ENCODE measurements at regions not wholly inside any gene's neighbourhood (a gene's known extent, or its start where the extent isn't known, plus 50 kb on each side); places are given as distances from the start of the nearest gene placed in this dataset.
"Not testable (repeated sequence)": the region's sequence is repeated elsewhere in the genome, so short reads cannot be mapped to it uniquely, and the experiment has no call there.

DNA sequence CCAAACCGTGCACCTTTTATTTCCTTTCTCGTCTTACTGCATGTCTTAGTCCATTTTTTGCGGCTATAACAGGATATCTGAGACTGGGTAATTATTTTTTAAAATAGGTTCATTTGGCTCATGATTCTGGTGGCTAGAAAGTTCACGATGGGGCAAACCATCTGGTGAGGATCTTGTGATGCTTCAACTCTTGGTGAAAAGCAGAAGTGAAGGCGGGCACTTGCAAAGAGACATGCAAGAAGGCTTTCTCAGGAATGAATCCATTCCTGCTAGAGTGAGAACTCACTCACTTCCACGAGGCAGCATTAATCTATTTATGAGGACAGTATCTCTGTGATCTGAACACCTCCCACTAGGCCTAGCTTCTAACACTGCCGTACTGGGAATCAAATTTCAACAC is 327.1 kb upstream of the RBMS1 start:
- DNase-seq, result no peak

GRCh38 chr2:160822006-160822405 is 328.4 kb upstream of the RBMS1 start:
- DNase-seq, result no peak

DNA sequence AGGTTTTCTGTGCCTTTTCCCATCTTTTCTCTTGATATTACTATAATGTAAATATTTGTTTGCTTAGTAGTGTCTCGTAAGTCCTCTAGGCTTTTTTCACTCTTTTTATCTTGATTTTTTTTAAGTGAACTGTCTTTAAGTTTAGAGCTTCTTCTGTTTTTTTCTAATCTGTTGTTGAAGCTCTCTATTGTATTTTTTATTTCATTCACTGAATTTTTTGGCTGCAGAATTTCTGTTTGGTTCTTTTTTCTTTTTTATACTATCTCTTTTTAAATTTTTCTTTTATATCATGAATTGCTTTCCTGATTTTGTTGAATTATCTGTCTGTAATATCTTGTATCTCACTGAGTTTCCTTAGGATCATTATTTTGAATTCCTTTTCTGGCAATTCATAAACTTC is 331.8 kb upstream of the RBMS1 start:
- DNase-seq, result no peak

DNA sequence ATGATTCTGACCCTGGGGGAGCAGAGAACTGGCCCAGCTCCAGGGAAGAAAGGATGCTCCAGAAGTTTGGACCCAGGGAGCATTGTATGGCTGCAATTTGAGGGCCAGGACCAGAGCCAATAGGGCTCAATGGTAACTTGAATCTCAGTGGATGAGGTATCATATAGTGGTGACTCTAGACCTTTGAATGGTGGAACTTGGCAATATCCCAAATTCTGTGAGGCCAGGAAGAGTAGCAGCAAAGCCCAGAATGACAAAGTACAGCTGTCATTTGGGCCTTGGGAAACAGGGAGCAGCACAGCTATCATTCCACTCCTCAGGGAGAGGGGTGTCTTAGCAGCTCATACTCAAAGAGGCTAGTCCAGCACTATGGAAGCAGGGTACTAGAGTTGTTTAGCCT is 332.9 kb upstream of the RBMS1 start:
- DNase-seq, result no peak

DNA sequence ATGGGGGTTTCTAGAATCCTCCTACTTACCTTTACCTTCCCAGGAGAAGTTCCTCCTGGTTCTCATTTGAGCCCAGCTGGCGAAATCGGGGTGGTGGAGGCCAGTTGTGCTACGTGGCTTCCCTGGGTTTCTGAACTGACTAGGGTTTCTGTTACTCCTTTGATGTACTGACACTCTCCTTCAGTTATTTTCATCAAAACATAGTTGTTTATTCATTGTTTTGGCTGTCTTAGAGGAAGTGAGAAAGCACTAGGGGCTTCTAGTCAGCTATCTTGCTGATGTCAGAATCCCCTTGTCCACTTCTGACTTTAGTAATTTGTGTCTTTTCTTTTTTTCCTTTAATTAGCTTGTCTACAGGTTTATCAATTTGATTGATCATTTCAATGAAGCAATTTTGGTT is 332.2 kb upstream of the TANK start:
- DNase-seq, result no peak

DNA sequence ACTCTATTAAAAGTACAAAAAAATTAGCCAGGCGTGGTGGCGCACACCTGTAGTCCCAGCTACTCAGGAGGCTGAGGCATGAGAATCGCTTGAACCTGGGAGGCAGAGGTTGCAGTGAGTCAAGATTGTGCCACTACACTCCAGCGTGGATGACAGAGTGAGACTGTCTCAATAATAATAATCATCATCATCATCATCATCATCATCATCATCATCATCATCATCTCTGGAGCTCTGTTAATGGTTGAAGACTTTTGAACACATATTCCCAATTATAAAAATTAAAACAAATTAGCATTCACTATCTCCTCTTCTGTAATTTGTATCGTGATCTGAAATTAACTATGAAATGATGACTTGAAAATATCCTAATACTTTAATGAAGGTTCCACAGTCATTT is 327.8 kb upstream of the TANK start:
- not testable (repeated sequence) for DNase-seq

DNA sequence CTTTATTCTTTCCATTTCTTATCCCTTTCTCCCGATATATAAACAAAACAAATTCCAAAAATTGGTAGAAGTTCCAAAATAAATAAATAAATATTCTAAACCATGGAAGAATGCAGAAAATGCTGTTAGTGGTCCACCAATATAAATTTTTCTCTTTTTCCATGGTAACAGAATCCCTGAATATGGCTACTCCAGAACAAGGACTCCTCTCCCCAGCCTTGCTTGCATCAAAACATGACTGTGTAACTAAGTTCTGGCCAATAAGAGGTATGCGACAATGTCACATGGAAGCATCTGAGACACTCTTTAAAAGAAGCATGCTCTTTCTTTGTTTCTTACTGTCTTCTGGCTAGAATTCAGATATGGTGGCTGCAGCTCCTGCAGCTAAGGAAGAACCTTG is 325.1 kb upstream of the TANK start:
- DNase-seq, result no peak

DNA sequence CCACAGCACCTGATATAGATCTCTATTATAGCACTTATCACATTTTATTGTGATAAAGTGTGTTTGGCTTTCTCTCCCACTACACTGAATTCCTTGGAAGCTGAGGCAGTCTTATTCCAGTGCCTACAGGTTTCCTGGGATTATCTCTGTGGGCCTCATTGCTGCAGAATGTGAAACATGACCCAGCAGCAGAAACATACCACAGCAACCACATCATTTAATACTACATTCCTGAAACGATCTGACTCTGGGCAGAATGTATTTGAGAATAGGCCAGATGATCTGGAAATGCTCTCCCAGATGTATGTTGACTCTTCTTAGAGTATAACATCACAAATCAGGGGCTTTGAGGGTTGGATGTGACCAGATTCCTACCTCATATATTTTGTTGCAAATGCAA is 323.5 kb upstream of the TANK start:
- DNase-seq, result no peak

- DNase-seq, result no peak
Observed at GRCh38 chr2:160837416-160837815, 322.8 kb upstream of the TANK start.

DNA sequence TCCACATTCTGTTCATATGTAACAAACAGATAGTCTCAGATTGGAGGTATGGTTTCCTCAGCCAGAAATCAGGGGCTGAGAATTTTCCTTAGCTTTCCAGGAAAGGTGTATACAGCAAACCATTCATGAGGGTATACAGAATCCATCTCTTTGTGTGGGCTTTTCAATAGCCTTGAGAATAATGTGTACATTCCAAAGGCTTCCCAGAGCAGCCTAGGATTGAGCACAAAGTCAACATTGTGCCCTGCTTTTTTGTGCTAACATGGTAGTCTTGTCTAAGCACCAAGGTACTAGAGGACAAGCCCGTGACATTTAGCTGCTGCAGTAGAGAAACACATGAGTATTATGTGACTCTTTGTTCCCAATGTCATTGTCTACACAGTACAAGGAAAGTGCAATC is 322.1 kb upstream of the TANK start:
- DNase-seq, result no peak

DNA sequence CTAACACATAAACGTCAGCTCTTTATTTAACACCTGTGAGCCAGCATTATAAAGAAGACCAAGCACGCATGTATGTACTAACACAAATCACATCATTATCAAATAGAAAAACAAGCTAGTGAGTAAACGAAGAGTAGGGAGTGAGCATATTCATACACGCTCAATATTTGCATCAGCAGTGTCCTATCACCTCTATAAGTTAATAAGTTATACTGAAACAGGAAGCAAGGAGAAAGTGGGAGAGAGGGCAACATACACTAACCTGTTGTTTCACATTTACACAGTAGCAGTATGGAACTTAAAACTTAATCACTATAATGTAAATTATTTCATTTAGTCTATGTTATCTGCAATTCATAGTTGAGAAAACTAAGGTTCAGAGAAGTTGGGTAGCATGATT is 321.5 kb upstream of the TANK start:
- DNase-seq, result no peak

DNA sequence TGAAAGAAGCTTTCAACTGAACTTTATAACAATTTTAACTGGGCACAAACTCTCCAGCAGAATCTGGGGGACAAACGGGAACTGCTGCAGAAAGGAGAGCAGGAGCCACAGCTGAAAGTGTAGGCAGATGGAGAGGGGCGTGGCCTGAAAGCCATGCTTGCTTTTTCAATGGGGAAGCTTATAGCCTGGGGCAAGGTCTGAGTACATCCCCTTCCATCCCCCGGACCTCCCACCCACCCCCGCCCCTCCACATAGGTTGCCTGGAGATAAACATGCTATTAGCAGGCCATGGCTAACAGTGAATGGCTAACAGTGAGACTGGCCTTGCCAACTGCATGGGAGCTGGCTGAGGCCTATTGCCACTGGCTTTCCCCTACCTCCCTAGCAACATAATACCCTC is 317.9 kb upstream of the TANK start:
- no peak for DNase-seq

GRCh38 chr2:160859096-160859495 is 301.1 kb upstream of the TANK start:
- no peak for DNase-seq

GRCh38 chr2:160862226-160862625 is 298.0 kb upstream of the TANK start:
- no peak for DNase-seq

DNA sequence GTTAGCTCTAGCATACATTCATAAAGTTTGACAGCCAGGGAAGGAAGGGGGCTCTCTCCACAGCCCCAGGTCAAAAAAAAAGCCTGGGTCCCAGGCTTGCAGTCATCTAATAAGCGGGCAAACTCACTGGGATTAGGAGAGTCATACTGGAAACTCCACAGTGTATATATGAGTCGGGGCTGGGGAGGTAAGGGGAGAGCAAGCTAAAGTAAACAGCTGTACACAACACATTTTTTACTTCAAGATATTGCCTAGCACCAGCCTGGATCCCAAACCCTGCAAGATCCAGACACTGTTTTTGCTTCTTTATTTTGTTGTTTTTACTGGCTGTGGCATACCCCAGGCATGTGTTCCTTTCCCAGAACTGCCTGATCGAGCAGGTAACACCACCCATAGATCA is 291.3 kb upstream of the TANK start:
- DNase-seq, result no peak

DNA sequence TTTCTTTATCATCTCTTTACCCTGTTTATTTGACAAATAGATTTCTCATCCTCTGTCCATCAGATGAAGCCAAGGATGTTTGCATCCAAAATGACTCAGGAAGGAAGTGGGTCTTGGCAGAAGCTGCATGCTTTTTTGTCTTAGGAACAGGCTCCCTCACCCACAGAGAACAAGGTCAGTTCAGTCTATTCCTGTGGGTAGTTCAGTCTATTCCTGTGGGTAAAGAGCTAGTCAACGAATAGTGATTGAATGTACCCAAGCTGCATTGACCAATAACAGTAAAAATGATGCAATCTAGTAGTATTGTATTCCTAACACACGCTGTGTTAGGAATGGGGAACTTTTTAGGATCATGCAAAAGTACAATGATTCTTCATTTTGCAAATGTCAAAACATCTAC is 290.8 kb upstream of the TANK start:
- DNase-seq, result no peak

DNA sequence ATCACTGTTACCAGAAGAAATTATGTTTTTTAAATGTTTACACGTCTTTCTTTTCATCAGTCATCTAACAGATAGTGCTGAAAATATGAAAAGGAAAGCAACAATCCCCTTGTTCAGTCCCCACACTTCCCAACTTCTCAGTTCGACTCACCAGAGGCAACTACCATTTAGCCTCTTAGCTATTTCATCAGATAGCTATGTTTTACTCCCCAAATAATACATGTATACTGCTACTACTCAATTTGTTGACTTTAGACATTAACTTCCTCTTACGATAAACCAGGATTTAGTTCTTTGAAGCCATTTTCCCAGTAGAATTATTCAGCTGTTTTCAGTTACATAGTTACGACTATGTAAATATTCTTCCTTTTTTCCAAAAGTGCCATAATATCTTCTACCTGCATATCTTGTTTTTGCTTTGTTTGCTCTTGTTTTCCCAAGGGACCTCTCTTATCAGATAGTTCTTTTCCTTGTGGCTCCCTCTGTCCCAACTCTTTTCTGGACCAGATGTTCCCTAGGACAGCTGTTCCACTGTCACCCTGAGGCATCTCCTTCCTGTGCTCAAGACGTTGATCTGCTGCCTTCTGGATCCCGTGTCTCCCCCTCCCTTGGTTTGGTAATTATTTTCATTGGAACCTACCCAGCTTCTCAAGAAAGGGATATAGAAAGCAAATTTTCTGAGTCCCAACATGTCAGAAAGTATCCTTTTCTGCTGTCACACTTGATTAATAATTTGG is 289.3 kb upstream of the TANK start:
- no peak for DNase-seq

GRCh38 chr2:160871953-160872352 is 288.3 kb upstream of the TANK start:
- DNase-seq, result no peak

GRCh38 chr2:160876029-160876428 is 284.2 kb upstream of the TANK start:
- DNase-seq, result no peak

DNA sequence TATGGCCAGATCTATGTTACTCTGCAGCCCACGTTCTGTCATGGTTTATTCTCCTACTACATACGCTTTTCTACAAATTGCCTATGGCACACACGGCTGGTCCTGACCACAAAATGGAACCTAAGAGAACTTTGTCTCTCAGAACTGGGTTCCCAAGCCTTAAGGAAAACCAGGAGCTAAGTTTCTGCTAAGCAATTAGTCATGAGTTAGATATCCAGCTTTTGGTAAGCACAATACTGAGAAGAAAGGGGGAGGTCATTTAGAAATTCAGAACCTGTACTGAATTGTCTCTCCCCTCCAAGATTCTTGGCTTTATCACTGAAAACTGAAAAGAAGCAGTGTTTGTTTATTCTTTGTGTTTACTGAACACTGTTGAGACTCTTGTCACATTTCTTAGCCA is 283.5 kb upstream of the TANK start:
- DNase-seq, result no peak

- no peak for DNase-seq
Observed at GRCh38 chr2:160878618-160879017, 281.6 kb upstream of the TANK start.

GRCh38 chr2:160882906-160883305 is 277.3 kb upstream of the TANK start:
- DNase-seq, result no peak

DNA sequence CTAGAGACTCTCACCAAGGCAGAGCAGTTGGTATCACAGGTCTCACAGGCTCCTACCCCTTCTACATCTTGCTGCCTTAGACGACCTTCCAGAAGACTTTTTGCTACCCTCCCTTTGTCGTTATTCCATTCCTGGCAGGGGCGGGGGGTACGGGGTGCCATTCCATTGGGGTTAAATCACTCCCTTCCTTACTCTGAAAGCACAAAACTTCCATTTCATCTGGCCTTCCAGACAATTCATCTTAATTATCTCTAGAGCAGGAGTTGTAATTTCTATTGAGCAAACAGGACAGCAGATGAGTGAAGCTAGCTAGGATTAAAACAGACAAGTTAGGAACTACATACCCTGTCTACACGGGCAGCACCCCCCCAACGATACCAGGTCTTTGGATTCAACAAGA is 276.2 kb upstream of the TANK start:
- no peak for DNase-seq

DNA sequence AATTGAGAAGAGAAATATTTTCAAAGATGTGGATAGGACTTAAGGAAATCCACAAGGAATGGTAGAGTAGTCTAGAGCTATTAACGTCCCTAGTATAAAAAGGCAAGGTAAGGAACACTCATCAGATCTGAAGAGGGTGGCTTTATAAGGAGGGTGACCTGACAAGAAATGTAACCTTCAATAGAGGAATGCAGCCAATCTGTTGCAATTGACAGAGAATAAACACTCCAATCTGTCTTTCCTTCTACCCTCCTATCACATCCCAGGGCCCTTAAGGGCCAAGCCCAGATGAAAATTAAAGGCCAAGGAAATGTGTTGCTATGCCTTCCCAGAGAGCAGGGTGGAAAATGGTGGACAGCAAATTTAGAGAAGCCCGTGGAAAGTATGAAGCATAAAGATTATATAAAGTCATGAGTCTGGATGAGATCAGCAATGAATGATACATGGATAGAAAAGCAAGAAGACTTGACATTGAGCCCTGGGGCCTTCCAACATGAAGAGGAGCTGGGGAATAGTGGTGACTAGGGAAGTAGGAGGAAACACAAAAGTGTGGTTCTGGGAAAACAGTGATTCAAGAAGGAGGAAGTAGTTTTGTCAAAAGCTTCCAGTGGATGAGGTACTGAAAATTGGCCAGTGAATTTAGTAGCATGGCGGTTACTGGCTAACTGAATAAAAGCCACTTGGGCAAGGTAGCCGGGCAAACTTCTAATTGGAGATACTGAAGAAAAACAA is 270.6 kb upstream of the TANK start:
- no peak for DNase-seq

Measured in NCI-H1092 (cell line).